HG03457 (cell line): ENCODE measurements at regions not wholly inside any gene's neighbourhood (a gene's known extent, or its start where the extent isn't known, plus 50 kb on each side); places are given as distances from the start of the nearest gene placed in this dataset.

Experiments used
- ATAC-seq: cut with Tn5 transposase; IDR thresholded peaks from one replicate; pipeline ENCODE4 v1.9.1; 2021; ENCODE audit warnings: moderate number of reproducible peaks; ENCODE audit not compliant: unreplicated experiment

- ATAC-seq = no peak
Measured at GRCh38 chr2:2640371-2640770, 309.3 kb upstream of the MYT1L start.

GRCh38 chr2:2639251-2640139 is 308.4 kb upstream of the MYT1L start:
- no peak for ATAC-seq

GRCh38 chr2:2638547-2639220 is 307.6 kb upstream of the MYT1L start:
- no peak for ATAC-seq

- no peak for ATAC-seq
Measured at GRCh38 chr2:2636813-2637212, 305.7 kb upstream of the MYT1L start.

GRCh38 chr2:2635025-2635528 is 304.0 kb upstream of the MYT1L start:
- ATAC-seq = no peak

GRCh38 chr2:2633017-2633416 is 301.9 kb upstream of the MYT1L start:
- ATAC-seq = no peak

GRCh38 chr2:2623939-2624338 is 292.9 kb upstream of the MYT1L start:
- ATAC-seq = no peak

GRCh38 chr2:2621855-2622254 is 290.8 kb upstream of the MYT1L start:
- no peak for ATAC-seq

- ATAC-seq = no peak
Measured at GRCh38 chr2:2620604-2621003, 289.5 kb upstream of the MYT1L start.

- ATAC-seq = no peak
Measured at GRCh38 chr2:2619995-2620394, 288.9 kb upstream of the MYT1L start.

GRCh38 chr2:2614452-2614851 is 283.4 kb upstream of the MYT1L start:
- no peak for ATAC-seq

GRCh38 chr2:2613279-2614199 is 282.5 kb upstream of the MYT1L start:
- ATAC-seq = peak; percentile 100

- ATAC-seq = no peak
Measured at GRCh38 chr2:2610751-2611150, 279.7 kb upstream of the MYT1L start.

- ATAC-seq = no peak
Measured at GRCh38 chr2:2600366-2600765, 269.3 kb upstream of the MYT1L start.

- no peak for ATAC-seq
Measured at GRCh38 chr2:2599441-2599840, 268.4 kb upstream of the MYT1L start.

- no peak for ATAC-seq
Measured at GRCh38 chr2:2597712-2598111, 266.6 kb upstream of the MYT1L start.

- ATAC-seq = no peak
Measured at GRCh38 chr2:2591542-2591940, 260.5 kb upstream of the MYT1L start.

- no peak for ATAC-seq
Measured at GRCh38 chr2:2590841-2591541, 259.9 kb upstream of the MYT1L start.

- no peak for ATAC-seq
Measured at GRCh38 chr2:2590141-2590540, 259.1 kb upstream of the MYT1L start.

- ATAC-seq = no peak
Measured at GRCh38 chr2:2588777-2589176, 257.7 kb upstream of the MYT1L start.
